Gastrocnemius medialis (tissue), 4 donors: ENCODE measurements at regions not wholly inside any gene's neighbourhood (a gene's known extent, or its start where the extent isn't known, plus 50 kb on each side); places are given as distances from the start of the nearest gene placed in this dataset.

Experiments
- ATAC-seq, 2 donors: fragments of 150-250 bp; one replicate each; pipeline ENCODE4 v1.9.1; 2016
- DNase-seq, 2 donors: peaks; one replicate each; pipeline ENCODE4 v3.0.0-alpha.2; 2019
- H3K27ac ChIP-seq, 4 donors: fragments of 200-600 bp; sonication (generic); 1 replicate in 1 of 4; 2 replicates in 3 of 4; pipeline ENCODE4 v1.5.1; 2016 to 2018; ENCODE audit warnings: mild to moderate bottlenecking in 2 of 4, moderate library complexity in 1 of 4
- H3K27me3 ChIP-seq, 3 donors: fragments of 200-600 bp; sonication (generic) in 2 of 3; 1 replicate in 1 of 3; 2 replicates in 2 of 3; pipeline versions ENCODE4 v1.5.1 to v1.6.0; 2016 to 2019; ENCODE audit warnings: mild to moderate bottlenecking in 1 of 3, moderate library complexity in 1 of 3
- H3K36me3 ChIP-seq, 2 donors: fragments of 200-600 bp; sonication (generic) in 1 of 2; one replicate each; pipeline ENCODE4 v1.5.1; 2017 to 2018
- H3K4me1 ChIP-seq, 2 donors: fragments of 200-600 bp; sonication (generic) in 1 of 2; one replicate each; pipeline ENCODE4 v1.5.1; 2016 to 2017; ENCODE audit warnings: mild to moderate bottlenecking in 2 of 2
- H3K4me3 ChIP-seq, 4 donors: fragments of 200-600 bp; sonication (generic) in 3 of 4; 1 replicate in 1 of 4; 2 replicates in 3 of 4; pipeline ENCODE4 v1.5.1; 2016 to 2019; ENCODE audit warnings: mild to moderate bottlenecking in 2 of 4
- H3K9me3 ChIP-seq, 3 donors: fragments of 200-600 bp; sonication (generic) in 2 of 3; 1 replicate in 1 of 3; 2 replicates in 2 of 3; pipeline ENCODE4 v1.5.1; 2016 to 2019
- CTCF ChIP-seq, 5 experiments: fragments of 450-650 bp in 3 of 5; fragments of 200-600 bp in 2 of 5; sonication (generic) in 2 of 5; IDR thresholded peaks in 4 of 5; conservative IDR thresholded peaks in 1 of 5; 1 replicate in 4 of 5; 2 replicates in 1 of 5; pipeline ENCODE4 v1.5.1; 2016 to 2019; ENCODE audit warnings: antibody characterized with exemption in 5 of 5, mild to moderate bottlenecking in 3 of 5, moderate library complexity in 3 of 5
- POLR2A ChIP-seq, 2 donors: fragments of 450-650 bp; IDR thresholded peaks; one replicate each; pipeline ENCODE4 v1.6.1; 2017; ENCODE audit warnings: antibody characterized with exemption in 2 of 2, mild to moderate bottlenecking in 2 of 2, moderate library complexity in 2 of 2
- in situ Hi-C, 4 donors: fragments of 200-750 bp; cut with MboI; loops; one replicate each; pipeline versions ENCODE4 v1.15.0 to v1.8.0; 2017; ENCODE audit warnings: low sequenced_read_pairs in 4 of 4
- intact Hi-C: fragments of 100-400 bp; cut with DNase I; formaldehyde crosslinking; loops from one replicate; pipeline ENCODE4 v1.15.1; 2023; ENCODE audit warnings: low total_unique reads

- Histone ChIP-seq H3K27me3 (no peaks in the 10 kb centered on the region), H3K36me3 (no peaks in the 10 kb centered on the region), H3K4me3 (no peak overlapping the region), H3K27ac (no peak overlapping the region), H3K9me3 (no peaks in the 10 kb centered on the region), H3K4me1 (no peaks in the 10 kb centered on the region)
- no peak for DNase-seq
- intact Hi-C loops (no loop called here), in situ Hi-C loops (loop anchor here in 1 of 4 donors (10.0 kb wide), 1 partner anchor 60 kb away; no protein-coding TSS in a partner anchor)
- ATAC-seq, result no peak
- TF ChIP-seq POLR2A (IDR thresholded peaks at IDR 0.05) (no peak), CTCF (IDR thresholded peaks at IDR 0.05 in 4 of 5, conservative IDR thresholded peaks at IDR 0.05 in 1 of 5) (no peak)
These were observed 444.6 kb downstream of the STIM2 start for GRCh38 chr4:27305246-27305645.

GRCh38 chr4:27308379-27308778 is 447.7 kb downstream of the STIM2 start:
- intact Hi-C loops, result no loop called here
- TF ChIP-seq POLR2A (IDR thresholded peaks at IDR 0.05) (no peak), CTCF (IDR thresholded peaks at IDR 0.05 in 4 of 5, conservative IDR thresholded peaks at IDR 0.05 in 1 of 5) (no peak)
- in situ Hi-C loops, result loop anchor here in 1 of 4 donors (10.0 kb wide), 1 partner anchor 56 kb away; no protein-coding TSS in a partner anchor

DNA sequence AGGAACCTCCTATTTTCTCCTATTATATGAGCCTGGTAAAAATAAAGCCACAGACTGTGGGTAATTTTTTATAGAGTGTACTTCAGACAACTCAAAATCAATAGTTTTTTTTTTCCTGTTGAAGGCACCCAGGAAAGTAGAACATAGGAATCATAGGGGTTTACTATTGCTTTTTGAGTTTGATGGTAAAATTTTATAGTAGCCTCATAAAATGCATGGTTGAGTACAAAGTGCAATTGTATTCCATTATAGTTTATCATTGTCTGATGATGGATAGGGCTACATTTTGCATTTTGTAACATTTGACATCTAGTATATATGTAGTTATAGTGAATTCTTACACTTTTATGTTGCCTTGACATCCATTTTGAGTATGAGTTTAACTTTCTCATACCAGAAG is 455.0 kb downstream of the STIM2 start:
- no peak for ATAC-seq
- H3K27me3 ChIP-seq, result no peaks in the 10 kb centered on the region
- no peak for TF ChIP-seq CTCF (IDR thresholded peaks at IDR 0.05 in 4 of 5, conservative IDR thresholded peaks at IDR 0.05 in 1 of 5)
- TF ChIP-seq POLR2A (IDR thresholded peaks at IDR 0.05), result no peak
- in situ Hi-C loops (no loop called here), intact Hi-C loops (loop anchor here (5.0 kb wide), 1 partner anchor 258 kb away; no protein-coding TSS in a partner anchor)
- no peaks in the 10 kb centered on the region for H3K4me1 ChIP-seq
- DNase-seq, result no peak
- H3K4me3 ChIP-seq, result no peak overlapping the region
- H3K9me3 ChIP-seq, result no peaks in the 10 kb centered on the region
- H3K36me3 ChIP-seq, result no peaks in the 10 kb centered on the region
- no peak overlapping the region for H3K27ac ChIP-seq

More at GRCh38 chr4:27308379-27308778, 447.7 kb downstream of the STIM2 start:
- Histone ChIP-seq H3K27me3 (no peaks in the 10 kb centered on the region), H3K4me1 (no peaks in the 10 kb centered on the region), H3K36me3 (no peaks in the 10 kb centered on the region), H3K9me3 (no peaks in the 10 kb centered on the region), H3K4me3 (no peak overlapping the region), H3K27ac (no peak overlapping the region)
- no peak for DNase-seq
- no peak for ATAC-seq

DNA sequence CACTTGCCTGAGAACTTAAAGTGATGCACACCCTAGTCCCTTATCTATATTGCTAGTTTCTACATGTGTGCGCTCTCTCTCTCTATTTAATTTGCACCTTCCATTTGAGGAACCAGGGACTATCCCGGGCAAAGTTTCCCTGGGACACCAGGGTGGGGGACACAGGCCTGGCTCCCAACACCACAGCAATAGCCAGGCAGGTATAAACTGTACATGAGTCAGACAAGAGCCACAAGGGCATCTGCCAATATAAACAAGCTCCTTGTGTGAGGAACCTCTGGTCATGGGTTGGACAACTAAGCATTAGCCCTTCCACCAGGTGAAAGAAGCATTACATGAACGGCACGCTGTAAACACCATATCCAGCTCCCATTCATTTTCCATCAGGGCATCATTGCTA is 455.5 kb downstream of the STIM2 start:
- DNase-seq (no peak), ATAC-seq (no peak)
- H3K9me3 ChIP-seq, result no peaks in the 10 kb centered on the region
- TF ChIP-seq CTCF (IDR thresholded peaks at IDR 0.05 in 4 of 5, conservative IDR thresholded peaks at IDR 0.05 in 1 of 5) (no peak), POLR2A (IDR thresholded peaks at IDR 0.05) (no peak)
- no peak overlapping the region for H3K27ac ChIP-seq
- intact Hi-C loops (loop anchor here (5.0 kb wide), 1 partner anchor 259 kb away; no protein-coding TSS in a partner anchor), in situ Hi-C loops (no loop called here)
- H3K4me1 ChIP-seq, result no peaks in the 10 kb centered on the region
- H3K4me3 ChIP-seq, result no peak overlapping the region
- no peaks in the 10 kb centered on the region for H3K36me3 ChIP-seq
- H3K27me3 ChIP-seq, result no peaks in the 10 kb centered on the region

DNA sequence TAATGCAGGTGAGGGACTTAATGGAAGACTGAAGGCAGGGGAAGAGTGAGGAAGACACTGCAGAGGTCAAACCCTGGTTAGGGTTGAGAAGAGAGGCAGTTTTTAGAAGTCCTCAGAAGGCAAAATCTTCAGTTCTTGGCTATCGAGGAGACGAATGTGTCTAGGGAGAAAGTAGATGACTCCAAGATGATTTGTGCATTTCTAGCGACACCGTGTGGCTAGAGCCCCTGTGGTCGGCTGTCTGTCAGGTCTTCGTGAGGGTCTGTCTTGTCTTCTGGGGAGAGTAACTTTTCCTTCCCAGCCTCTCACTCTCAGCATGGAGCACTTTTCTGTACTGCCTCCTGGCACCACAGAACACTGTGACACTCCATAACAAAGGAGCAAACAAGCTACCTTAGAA is 458.1 kb downstream of the STIM2 start:
- no peak for ATAC-seq
- in situ Hi-C loops, result no loop called here
- H3K27me3 ChIP-seq, result no peaks in the 10 kb centered on the region

More for the DNA sequence above, 458.1 kb downstream of the STIM2 start:
- Histone ChIP-seq H3K4me1 (no peaks in the 10 kb centered on the region), H3K4me3 (no peak overlapping the region), H3K36me3 (no peaks in the 10 kb centered on the region), H3K9me3 (no peaks in the 10 kb centered on the region), H3K27ac (no peak overlapping the region)
- TF ChIP-seq POLR2A (IDR thresholded peaks at IDR 0.05), result no peak
- TF ChIP-seq CTCF (IDR thresholded peaks at IDR 0.05 in 4 of 5, conservative IDR thresholded peaks at IDR 0.05 in 1 of 5), result peak in 1 of 5 experiments; percentile 15
- intact Hi-C loops, result loop anchor here (5.0 kb wide), 1 partner anchor 261 kb away; no protein-coding TSS in a partner anchor
- DNase-seq, result no peak
